NT2/D1 (cell line): ENCODE measurements at regions not wholly inside any gene's neighbourhood (a gene's known extent, or its start where the extent isn't known, plus 50 kb on each side); places are given as distances from the start of the nearest gene placed in this dataset.
"Not testable (repeated sequence)": the region's sequence is repeated elsewhere in the genome, so short reads cannot be mapped to it uniquely, and the experiment has no call there.

ENCODE experiments used
- SUZ12 ChIP-seq: IDR thresholded peaks from 2 replicates; pipeline ENCODE4 v1.6.1; 2011; ENCODE audit not compliant: insufficient read length, insufficient read depth; ENCODE audit errors: extremely low read depth
- YY1 ChIP-seq: IDR thresholded peaks from 2 replicates; pipeline ENCODE4 v1.6.1; 2011; ENCODE audit not compliant: insufficient read length, insufficient read depth
- ZNF274 ChIP-seq: IDR thresholded peaks from 2 replicates; pipeline ENCODE4 v1.6.1; 2011; ENCODE audit warnings: mild to moderate bottlenecking, low read depth, low read length

DNA sequence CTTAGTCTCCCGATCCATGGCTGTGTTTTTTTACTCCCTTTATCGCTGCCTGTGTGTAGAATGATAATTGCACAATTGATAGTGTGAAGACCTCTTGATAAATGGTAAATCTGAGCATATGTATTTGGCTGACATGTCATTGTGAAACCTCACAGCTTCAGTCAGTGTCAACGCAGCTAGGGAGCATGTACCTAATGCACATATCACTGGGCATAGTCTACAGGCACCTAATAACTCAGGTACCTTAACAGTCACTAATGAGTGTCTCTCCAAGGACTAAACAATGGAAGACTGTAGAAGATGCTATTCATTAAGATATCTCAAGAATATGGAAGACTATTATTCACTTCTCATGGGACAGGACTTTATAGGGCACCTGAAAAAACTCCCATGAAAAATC, 101.0 kb upstream of the PTPN20 start:
- TF ChIP-seq YY1, SUZ12, ZNF274: not testable (repeated sequence)
